ENCODE measurements at regions not wholly inside any gene's neighbourhood (a gene's known extent, or its start where the extent isn't known, plus 50 kb on each side); places are given as distances from the start of the nearest gene placed in this dataset.
A peak's percentile ranks its signal among the peaks of the same experiment; 100 is the strongest.
"Not testable (repeated sequence)": the region's sequence is repeated elsewhere in the genome, so short reads cannot be mapped to it uniquely, and the experiment has no call there.

DNA sequence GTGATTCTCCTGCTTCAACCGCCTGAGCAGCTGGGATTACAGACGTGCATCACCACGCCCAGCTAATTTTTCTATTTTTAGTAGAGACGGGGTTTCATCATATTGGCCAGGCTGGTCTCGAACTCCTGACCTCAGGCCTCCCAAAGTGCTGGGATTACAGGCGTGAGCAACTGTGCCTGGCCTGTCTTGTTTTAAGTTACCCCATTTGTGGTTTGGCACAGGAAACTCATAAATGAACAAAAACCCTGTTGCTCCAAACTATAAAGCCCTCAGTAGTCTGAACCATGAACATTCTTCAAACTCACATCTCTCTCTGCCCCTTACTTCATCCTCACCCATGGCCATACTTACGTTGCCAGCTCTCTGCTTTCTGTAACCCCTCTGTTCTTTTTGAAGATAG, 61.7 kb downstream of the RHOU start:
- not testable (repeated sequence) for DNase-seq

DNA sequence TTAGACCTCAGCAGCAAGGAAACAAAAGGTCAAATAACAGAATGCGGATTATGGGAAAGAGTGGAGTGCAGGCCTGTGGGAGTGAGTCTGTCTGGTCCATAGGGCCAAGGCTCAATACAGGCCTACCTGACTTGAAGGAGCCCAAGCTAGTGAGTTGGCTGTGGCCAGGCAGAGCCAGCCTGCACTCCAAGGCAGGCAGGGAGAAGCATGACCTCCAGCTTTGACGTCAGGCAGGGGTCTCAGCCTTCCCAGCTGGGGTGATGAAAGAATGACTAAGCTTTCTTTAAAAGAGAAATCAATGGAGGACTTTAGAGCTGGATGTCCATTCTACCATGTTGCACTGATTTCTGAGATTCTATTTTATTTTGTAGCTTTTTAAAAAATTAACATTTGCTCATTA, 62.8 kb downstream of the RHOU start:
- no peak for DNase-seq

GRCh38 chr1:228798548-228798947, 63.3 kb downstream of the RHOU start:
- no peak for DNase-seq

DNA sequence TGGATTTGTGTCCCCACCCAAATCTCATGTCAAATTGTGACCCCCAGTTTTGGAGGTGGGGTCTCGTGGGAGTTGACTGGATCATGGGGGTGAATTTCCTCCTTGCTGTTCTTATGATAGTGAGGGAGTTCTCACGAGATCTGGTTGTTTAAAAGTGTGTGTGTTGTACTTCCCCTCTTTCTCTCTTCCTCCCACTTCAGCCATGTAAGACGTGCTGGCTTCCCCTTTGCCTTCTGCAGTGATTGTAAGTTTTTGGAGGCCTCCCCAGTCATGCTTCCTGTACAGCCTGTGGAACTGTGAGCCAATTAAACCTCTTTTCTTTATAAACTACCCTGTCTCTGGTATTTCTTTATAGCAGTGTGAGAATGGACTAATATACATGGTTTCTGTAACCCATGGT, 64.6 kb downstream of the RHOU start:
- DNase-seq, result no peak

GRCh38 chr1:228801068-228801467, 65.8 kb downstream of the RHOU start:
- DNase-seq, result no peak

GRCh38 chr1:228802386-228803220, 67.3 kb downstream of the RHOU start:
- DNase-seq, result peak in 2 of 58 donors; percentile 15 to 21

DNA sequence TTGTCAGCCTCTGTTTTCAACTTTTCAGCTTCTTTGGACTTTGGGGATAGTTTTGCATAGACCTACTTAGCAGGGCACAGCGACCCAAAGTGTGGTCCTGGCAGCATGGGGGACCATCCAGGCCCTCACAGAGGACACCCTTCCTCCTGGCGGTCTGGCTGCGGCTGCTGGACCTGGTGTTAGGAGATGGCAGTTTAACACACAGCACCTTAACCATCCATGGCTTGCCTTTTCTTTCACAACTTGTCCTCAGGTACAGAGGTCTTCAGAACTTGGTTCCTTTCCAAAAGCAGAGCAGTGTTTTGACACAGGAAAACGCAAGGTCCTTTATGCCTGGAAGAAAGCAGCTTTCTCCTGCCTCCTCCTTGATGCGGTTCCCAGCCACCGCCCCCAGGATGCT, 68.1 kb downstream of the RHOU start:
- DNase-seq, result no peak

DNA sequence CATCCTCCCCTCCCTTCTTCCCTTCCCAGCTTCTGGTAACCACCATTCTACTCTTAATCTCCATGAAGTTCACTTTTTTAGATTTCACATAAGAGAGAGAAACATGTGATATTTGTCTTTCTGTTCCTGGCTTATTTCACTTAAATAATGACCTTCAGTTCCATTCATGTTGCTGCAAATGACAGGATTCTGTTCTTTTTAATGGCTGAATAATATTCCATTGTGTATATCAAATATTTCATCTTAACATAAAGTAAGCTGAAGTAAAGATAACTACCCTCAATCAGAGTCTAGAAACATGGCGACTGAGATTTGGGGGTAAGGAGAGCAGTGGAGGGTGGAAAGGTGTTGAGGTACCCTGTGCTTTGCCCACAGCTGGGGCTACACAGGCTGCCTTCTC, 68.9 kb downstream of the RHOU start:
- DNase-seq, result no peak

- DNase-seq, result no peak
Observed at GRCh38 chr1:228804640-228805413, 69.5 kb downstream of the RHOU start.

DNA sequence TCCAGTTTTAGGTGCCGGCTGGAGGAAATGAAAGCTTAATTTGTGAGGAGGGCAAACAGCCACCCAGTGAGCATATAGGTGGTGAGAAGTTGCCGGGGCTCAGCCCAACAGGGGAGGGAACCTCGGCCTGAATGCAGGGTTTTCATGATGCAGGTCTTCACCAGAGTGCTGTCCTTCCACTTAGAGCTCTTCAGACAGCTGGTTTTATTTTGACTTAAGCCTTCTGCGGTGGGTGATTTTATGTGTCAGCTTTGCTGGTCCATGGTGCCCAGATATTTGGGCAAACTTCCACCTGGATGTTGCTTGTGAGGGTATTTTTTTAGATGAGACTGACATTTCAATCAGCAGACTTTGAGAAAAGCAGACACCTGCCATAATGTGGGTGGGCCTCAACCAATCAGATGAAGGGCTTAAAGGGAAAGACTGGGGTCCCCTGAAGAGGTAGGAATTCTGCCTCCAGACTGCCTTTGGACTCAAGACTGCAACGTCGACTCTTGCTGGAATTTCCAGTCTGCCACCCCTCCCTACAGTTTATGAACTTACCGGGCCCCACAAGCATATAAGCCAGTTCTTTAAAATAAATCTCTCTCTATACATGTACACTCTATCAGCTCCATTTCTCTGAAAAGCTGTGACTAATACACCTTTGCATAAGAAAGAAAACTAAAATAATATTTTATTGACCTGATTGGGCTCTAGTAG, 72.8 kb downstream of the RHOU start:
- DNase-seq, result no peak

- no peak for DNase-seq
Observed at GRCh38 chr1:228809621-228810394, 74.5 kb downstream of the RHOU start.

DNA sequence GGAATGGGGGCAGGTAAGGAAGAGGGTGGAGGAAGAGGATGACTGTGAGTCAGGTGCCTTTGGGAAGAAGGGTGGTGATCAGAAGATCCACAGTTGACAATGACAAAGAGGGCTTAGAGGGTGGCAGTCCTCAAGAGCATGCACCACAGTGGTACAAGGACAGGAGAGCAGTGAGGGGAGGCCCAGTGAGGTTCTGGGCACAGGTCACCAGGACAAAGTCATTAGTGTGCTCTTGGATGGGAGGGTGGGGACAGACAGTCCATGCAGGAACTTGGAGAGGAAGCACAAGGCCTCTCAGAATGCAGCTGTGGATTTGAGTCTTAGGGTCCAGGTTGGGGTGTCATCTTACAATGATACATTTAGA, 75.1 kb downstream of the RHOU start:
- DNase-seq, result no peak

DNA sequence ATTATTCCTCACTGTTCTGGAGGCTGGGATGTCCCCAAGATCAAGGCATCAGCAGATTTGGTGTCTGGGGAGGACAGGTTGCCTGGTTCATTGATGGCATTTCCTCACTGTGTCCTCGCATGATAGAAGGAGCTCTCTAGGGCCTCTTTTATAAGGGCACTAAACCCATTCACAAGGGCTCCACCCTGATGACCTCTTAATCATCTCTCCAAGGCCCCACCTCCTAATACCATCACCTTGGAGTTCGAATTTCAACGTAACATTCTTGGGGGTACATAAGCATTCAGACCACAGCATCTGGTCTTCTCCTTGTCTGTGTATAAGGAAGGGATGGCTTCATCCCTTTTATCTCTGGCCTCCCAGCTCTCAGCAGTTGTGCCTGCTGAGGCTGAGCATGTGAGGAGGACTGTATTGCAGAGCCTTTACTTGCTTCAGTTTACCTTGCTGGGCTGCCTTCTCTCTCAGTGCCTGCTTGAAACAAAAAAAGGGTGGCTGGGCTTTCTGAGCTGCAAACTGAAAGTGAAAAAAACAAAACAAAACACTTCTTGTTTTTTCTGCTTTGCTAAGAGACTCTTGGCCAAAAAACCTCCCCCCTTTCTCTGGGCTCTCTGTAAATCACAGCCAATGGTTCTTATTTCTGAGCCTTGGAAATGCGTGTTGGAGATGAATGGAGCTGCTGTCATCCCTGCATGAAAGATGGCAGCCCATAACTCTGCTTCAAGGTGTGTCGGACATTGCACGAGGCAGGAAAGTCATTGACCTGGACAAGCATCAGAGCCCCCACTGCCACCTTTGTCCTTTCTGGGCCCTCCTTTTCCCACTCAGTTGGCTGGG, 75.8 kb downstream of the RHOU start:
- peak in 4 of 58 donors; percentile 25 to 32 (median 28) for DNase-seq

GRCh38 chr1:228811712-228812305, 76.5 kb downstream of the RHOU start:
- DNase-seq, result no peak

DNA sequence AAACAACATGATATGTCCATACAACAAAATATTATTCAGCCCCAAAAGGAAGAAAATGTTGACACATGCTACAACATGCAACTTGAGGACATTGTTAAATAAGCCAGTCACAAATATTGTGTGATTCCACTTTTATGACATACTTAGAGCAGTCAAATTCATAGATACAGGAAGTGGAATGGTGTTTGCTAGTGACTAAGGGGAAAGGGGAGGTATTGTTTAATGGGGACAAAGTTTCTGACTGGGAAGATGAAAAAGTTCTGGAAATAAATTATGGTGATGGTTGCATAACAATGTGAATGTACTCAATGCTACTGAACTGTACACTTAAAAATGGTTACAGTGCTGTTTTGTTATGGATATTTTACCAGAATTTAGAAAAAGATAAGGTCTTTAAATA, 77.7 kb downstream of the RHOU start:
- DNase-seq, result no peak

DNA sequence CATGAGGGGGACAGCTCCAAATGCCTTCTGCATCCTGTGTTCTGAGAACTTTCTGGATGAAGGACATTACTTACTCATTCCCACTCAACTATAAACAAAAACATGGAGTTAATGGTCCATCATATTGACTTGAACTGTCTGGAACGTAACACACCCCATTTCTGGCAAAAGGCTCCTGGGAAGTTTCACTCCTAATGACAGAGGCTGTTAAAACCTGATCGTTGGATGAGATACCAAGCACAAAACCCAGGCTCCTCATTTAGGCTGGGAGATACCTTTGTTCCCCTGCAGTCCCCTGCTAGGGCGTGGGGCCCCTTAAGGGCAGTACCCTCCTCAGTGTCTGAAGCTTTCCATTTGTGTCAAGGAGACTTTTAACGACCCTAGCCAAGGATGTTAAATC, 78.9 kb downstream of the RHOU start:
- DNase-seq, result no peak

DNA sequence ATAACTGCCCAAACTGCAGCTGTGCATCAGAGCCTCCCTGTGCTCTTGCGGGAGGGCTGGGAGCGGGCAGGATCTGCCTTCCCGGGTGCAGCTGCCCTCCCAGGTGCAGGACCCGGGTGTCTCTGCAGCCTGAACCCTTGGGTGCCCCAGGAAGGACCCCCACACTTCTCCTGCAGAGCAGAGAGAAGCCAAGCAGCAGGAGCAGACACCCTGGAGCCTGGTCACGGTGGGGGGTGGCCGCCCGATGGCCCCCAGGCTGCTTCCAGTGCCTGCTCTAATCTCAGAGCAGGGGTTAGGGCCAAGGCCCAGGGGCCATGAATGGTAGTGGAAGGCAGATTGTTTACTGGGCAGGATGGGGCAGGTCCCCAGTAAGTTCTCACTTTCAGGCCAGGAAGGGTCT, 83.0 kb downstream of the RHOU start:
- DNase-seq, result no peak

DNA sequence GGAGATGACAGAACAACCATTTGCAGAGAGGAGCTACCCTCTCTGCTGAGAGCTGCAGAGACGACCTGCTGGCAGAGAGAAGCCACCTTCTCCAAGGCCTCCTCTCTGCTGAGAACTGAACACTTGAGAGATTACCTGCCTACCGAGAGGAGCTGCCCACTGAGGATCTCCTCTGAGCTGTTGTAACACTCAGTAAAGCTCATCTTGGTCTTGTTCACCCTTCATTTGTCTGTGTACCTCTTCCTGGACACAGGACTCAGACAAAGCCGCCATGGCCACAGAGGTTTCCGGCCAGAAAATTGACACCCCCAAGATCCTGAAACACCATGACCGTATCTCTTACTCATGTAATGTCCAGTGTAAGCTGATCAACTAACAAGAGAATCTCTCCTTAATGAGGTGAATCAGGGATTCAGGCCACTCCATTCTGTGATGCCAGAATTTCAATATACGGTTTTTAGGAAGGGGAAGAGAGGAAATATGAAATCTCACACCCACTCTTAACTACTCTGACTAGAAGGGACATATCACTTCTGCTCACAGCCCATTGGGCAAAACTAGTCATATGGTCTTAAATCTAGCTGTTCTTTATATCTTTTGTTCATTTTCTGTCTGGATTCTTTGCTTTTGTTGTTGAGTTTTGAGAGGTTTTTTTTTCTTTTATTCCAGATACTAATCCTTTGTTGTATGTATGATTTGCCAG, 83.8 kb downstream of the RHOU start:
- no peak for DNase-seq

GRCh38 chr1:228821252-228821651, 86.0 kb downstream of the RHOU start:
- no peak for DNase-seq

Data from anterior cingulate cortex (tissue), 58 donors.